Lung (tissue), 11 donors: ENCODE measurements at regions not wholly inside any gene's neighbourhood (a gene's known extent, or its start where the extent isn't known, plus 50 kb on each side); places are given as distances from the start of the nearest gene placed in this dataset.

Source experiments
- ATAC-seq: fragments of 200-7000 bp; cut with Tn5 transposase; one replicate; pipeline ENCODE4 v1.9.1; 2020; ENCODE audit warnings: moderate number of reproducible peaks; ENCODE audit not compliant: insufficient read depth, low FRiP score
- DNase-seq, 3 donors: peaks; one replicate each; pipeline ENCODE4 v3.0.0-alpha.2; 2013 to 2017
- H3K27ac ChIP-seq, 2 donors: one replicate each; pipeline ENCODE4 v1.5.1; 2013; ENCODE audit warnings: mild to moderate bottlenecking in 2 of 2, moderate library complexity in 2 of 2, control low read depth in 1 of 2, inconsistent platforms in 1 of 2, low read depth in 1 of 2, low read length in 1 of 2
- H3K27me3 ChIP-seq, 3 donors: one replicate each; pipeline ENCODE4 v1.5.1; 2013; ENCODE audit warnings: low read length in 2 of 3; ENCODE audit not compliant: control insufficient read depth in 3 of 3, insufficient read depth in 3 of 3
- H3K36me3 ChIP-seq, 4 donors: one replicate each; pipeline ENCODE4 v1.5.1; 2013; ENCODE audit warnings: low read length in 4 of 4, mild to moderate bottlenecking in 1 of 4, moderate library complexity in 1 of 4; ENCODE audit not compliant: control insufficient read depth in 4 of 4, insufficient read depth in 4 of 4
- H3K4me1 ChIP-seq, 5 donors: one replicate each; pipeline ENCODE4 v1.5.1; 2013; ENCODE audit warnings: low read length in 5 of 5, mild to moderate bottlenecking in 2 of 5, moderate library complexity in 1 of 5; ENCODE audit not compliant: control insufficient read depth in 5 of 5, insufficient read depth in 5 of 5
- H3K4me3 ChIP-seq: one replicate; pipeline ENCODE4 v1.5.1; 2013; ENCODE audit warnings: mild to moderate bottlenecking, control low read depth, moderate library complexity
- H3K9ac ChIP-seq, 2 donors: one replicate each; pipeline ENCODE4 v1.5.1; 2013; ENCODE audit warnings: low read length in 2 of 2, control low read depth in 1 of 2; ENCODE audit not compliant: insufficient read depth in 1 of 2
- H3K9me3 ChIP-seq, 4 donors: one replicate each; pipeline ENCODE4 v1.5.1; 2013; ENCODE audit warnings: low read length in 3 of 4, mild to moderate bottlenecking in 1 of 4, moderate library complexity in 1 of 4; ENCODE audit not compliant: control insufficient read depth in 4 of 4, insufficient read depth in 3 of 4
- CTCF ChIP-seq: IDR thresholded peaks from 2 replicates; pipeline ENCODE4 v1.5.1; 2012; ENCODE audit warnings: mild to moderate bottlenecking; ENCODE audit errors: control extremely low read depth, extremely low read depth
- WGBS, 2 donors: extraction: QIAGEN DNeasy Blood & Tissue Kit; methylation state at CpG; one replicate each; pipeline ENCODE4 v1.1.7; 2013; 5-methylcytosine and 5-hydroxymethylcytosine counted together
- donor health status: control.
- donor health status: control.
- donor health status: Bipolar disorder and iron deficiency.
- donor health status: healthy.
- donor health status: DM: yes; HTN: yes; CAD: no.

- 79 to 94% methylated on average over 1 of the region's 1 CpG for WGBS, 2 donors
- no peak overlapping the region for H3K9ac ChIP-seq
- H3K4me1 ChIP-seq, result no peaks in the 10 kb centered on the region
- ATAC-seq (no peak), DNase-seq (no peak)
- no peak for TF ChIP-seq CTCF
- H3K27me3 ChIP-seq, result no peaks in the 10 kb centered on the region
- H3K27ac ChIP-seq, result no peak overlapping the region
- no peaks in the 10 kb centered on the region for H3K36me3 ChIP-seq
- H3K9me3 ChIP-seq, result peaks cover 0 to 6% (median 0%) of the 10 kb centered on the region in 4 donors
- H3K4me3 ChIP-seq, result no peak overlapping the region
These were observed 83.6 kb downstream of the IER5 start for GRCh38 chr1:181172082-181172481.

GRCh38 chr1:181173761-181174447, 85.4 kb downstream of the IER5 start:
- Histone ChIP-seq H3K27me3 (no peaks in the 10 kb centered on the region), H3K4me1 (peaks cover 0 to 3% (median 0%) of the 10 kb centered on the region in 5 donors), H3K36me3 (no peaks in the 10 kb centered on the region), H3K4me3 (no peak overlapping the region), H3K9me3 (peaks cover 0 to 6% (median 0%) of the 10 kb centered on the region in 4 donors), H3K9ac (no peak overlapping the region), H3K27ac (no peak overlapping the region)
- DNase-seq (no peak), ATAC-seq (no peak)
- no peak for TF ChIP-seq CTCF
- 74 to 79% methylated on average over 6 of the region's 6 CpGs for WGBS, 2 donors

GRCh38 chr1:181174861-181175260, 86.4 kb downstream of the IER5 start:
- Histone ChIP-seq H3K36me3 (no peaks in the 10 kb centered on the region), H3K27me3 (no peaks in the 10 kb centered on the region), H3K9ac (no peak overlapping the region), H3K9me3 (peaks cover 0 to 6% (median 0%) of the 10 kb centered on the region in 4 donors), H3K4me1 (peaks cover 0 to 5% (median 0%) of the 10 kb centered on the region in 5 donors), H3K4me3 (no peak overlapping the region), H3K27ac (no peak overlapping the region)
- 87 to 90% methylated on average over 4 of the region's 4 CpGs for WGBS, 2 donors
- ATAC-seq (no peak), DNase-seq (no peak)
- no peak for TF ChIP-seq CTCF
